ENCODE measurements at regions not wholly inside any gene's neighbourhood (a gene's known extent, or its start where the extent isn't known, plus 50 kb on each side); places are given as distances from the start of the nearest gene placed in this dataset.

DNA sequence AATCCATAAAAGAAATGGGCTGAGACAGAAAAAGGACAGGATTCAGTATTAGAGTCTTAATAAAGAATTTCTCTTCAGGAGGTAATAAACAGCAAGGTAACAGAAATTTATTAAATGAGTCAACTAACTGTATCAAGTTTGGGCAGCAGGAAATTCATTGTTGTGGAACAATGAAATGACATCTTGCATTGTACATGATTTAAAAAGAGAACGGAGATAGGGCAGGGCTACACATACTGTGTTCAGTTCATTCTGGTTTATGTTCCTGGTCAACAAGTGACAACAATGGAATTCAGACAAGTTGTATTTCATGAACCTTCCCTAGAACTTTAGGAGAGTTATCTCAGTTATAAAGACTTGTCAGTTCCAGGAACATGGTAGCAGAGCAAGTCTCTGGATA lies 961.3 kb downstream of the SOCS6 start:
- intact Hi-C loops (cut with micrococcal nuclease) = no loop called here
- ChIA-PET POLR2A (no interaction called here), CTCF (no interaction called here)
- no peak for DNase-seq
- Histone ChIP-seq H3K27me3 (ENCODE audit: control insufficient read depth in 2 of 2, insufficient read depth in 2 of 2, low read length in 2 of 2) (no peaks in the 10 kb centered on the region), H3K27ac (ENCODE audit: low read depth, low read length) (no peak overlapping the region), H3K9me3 (ENCODE audit: control insufficient read depth in 2 of 3, low read length in 3 of 3) (no peaks in the 10 kb centered on the region), H3K4me3 (ENCODE audit: low read length) (no peak overlapping the region), H3K36me3 (ENCODE audit: control insufficient read depth in 2 of 3, insufficient read depth in 3 of 3, low read length in 3 of 3) (no peaks in the 10 kb centered on the region), H3K4me1 (ENCODE audit: control insufficient read depth in 2 of 2, insufficient read depth in 2 of 2, low read length in 2 of 2) (no peaks in the 10 kb centered on the region)
- Mint-ChIP-seq H3K9me3 (no peaks in the 10 kb centered on the region), H3K27me3 (no peaks in the 10 kb centered on the region), H3K4me1 (peaks cover 0 to 2% (median 0%) of the 10 kb centered on the region in 7 donors), H3K27ac (no peak overlapping the region), H3K4me3 (no peak overlapping the region), H3K36me3 (no peaks in the 10 kb centered on the region)
- no peak for ATAC-seq

DNA sequence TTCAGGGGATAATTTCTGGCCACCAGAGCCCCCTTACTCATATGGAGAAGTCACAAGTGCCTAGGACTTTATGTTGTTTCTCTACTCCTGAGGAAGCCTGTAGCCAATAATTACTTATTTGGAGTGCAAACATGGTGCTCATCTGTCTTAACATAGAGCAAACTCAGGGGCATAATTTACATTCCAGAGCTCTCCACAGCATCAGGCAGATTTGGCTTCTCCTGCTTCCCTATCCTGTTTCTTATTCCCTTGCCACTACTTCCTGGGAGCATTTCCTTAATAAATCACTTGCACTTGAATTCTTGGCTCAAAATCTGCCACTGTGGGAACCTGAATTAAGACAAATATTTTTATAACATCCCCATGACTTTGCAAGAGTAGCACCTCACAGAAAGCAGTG lies 960.9 kb downstream of the SOCS6 start:
- Histone ChIP-seq H3K27me3 (ENCODE audit: control insufficient read depth in 2 of 2, insufficient read depth in 2 of 2, low read length in 2 of 2) (no peaks in the 10 kb centered on the region), H3K27ac (ENCODE audit: low read depth, low read length) (no peak overlapping the region), H3K4me3 (ENCODE audit: low read length) (no peak overlapping the region), H3K4me1 (ENCODE audit: control insufficient read depth in 2 of 2, insufficient read depth in 2 of 2, low read length in 2 of 2) (no peaks in the 10 kb centered on the region), H3K36me3 (ENCODE audit: control insufficient read depth in 2 of 3, insufficient read depth in 3 of 3, low read length in 3 of 3) (no peaks in the 10 kb centered on the region), H3K9me3 (ENCODE audit: control insufficient read depth in 2 of 3, low read length in 3 of 3) (no peaks in the 10 kb centered on the region)
- no peak for ATAC-seq
- Mint-ChIP-seq H3K9me3 (no peaks in the 10 kb centered on the region), H3K27me3 (no peaks in the 10 kb centered on the region), H3K4me3 (no peak overlapping the region), H3K36me3 (no peaks in the 10 kb centered on the region), H3K27ac (no peak overlapping the region), H3K4me1 (peaks cover 0 to 2% (median 0%) of the 10 kb centered on the region in 7 donors)
- DNase-seq = no peak
- intact Hi-C loops (cut with micrococcal nuclease) = no loop called here
- POLR2A ChIA-PET = no interaction called here
- CTCF ChIA-PET = no interaction called here

DNA sequence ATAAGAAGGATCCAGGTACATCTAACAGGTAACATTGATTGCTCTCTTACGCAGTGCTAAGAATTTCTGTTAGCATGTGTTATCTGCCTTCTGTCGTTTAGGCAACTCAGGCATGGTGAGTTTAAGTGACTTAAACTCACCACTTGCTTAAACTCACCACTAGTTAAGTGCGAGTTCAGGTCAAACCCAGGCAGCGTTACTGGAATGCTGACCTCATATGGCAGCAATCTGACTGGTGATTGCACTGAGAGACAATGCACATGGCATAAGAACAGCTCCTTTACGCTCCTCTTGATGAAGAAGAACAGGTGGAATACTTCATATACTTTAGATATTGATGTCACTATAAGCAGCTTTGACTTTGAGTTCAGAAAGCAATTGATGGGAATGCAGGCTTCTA lies 954.1 kb downstream of the SOCS6 start:
- POLR2A ChIA-PET = no interaction called here
- no peak overlapping the region for H3K4me3 ChIP-seq (ENCODE audit: low read length)
- DNase-seq (no peak), ATAC-seq (no peak)
- no peaks in the 10 kb centered on the region for H3K27me3 ChIP-seq (ENCODE audit: control insufficient read depth in 2 of 2, insufficient read depth in 2 of 2, low read length in 2 of 2)
- Mint-ChIP-seq H3K36me3 (no peaks in the 10 kb centered on the region), H3K27ac (no peak overlapping the region), H3K4me1 (no peaks in the 10 kb centered on the region), H3K4me3 (no peak overlapping the region), H3K27me3 (no peaks in the 10 kb centered on the region), H3K9me3 (no peaks in the 10 kb centered on the region)
- intact Hi-C loops (cut with micrococcal nuclease) = no loop called here
- no peaks in the 10 kb centered on the region for H3K4me1 ChIP-seq (ENCODE audit: control insufficient read depth in 2 of 2, insufficient read depth in 2 of 2, low read length in 2 of 2)
- no peaks in the 10 kb centered on the region for H3K9me3 ChIP-seq (ENCODE audit: control insufficient read depth in 2 of 3, low read length in 3 of 3)
- CTCF ChIA-PET = no interaction called here
- no peaks in the 10 kb centered on the region for H3K36me3 ChIP-seq (ENCODE audit: control insufficient read depth in 2 of 3, insufficient read depth in 3 of 3, low read length in 3 of 3)
- H3K27ac ChIP-seq (ENCODE audit: low read depth, low read length) = no peak overlapping the region

DNA sequence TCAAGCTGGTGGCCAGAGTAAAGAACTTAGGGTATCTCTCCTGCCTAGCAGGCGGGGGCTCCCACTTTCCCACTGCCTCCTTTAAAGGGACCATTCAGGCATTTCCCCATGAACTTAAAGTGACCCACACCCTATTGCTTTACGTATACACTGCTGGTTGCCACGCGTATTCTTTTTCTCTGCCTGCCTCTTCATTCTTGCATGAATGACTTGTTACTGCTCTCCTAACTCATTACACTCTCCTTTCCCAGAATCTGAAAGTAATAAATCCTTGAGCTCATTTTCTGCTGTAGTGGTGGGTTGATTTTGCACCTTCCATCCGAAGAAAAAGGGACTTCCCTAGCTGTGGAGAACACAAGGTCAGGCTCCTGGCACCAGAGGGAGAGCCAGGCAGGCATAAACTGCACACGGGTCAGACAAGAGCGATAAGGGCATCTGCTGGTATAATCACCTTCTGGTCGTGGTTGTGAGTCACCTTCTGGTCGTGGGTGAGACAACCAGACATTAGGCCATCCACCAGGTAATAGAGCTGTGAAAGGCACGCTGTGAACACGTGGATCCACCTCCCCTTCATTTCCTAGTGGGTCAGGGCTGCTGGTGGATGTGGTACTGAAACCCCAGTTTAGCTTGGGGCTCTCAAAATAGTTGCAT lies 950.3 kb downstream of the SOCS6 start:
- Histone ChIP-seq H3K4me3 (ENCODE audit: low read length) (no peak overlapping the region), H3K36me3 (ENCODE audit: control insufficient read depth in 2 of 3, insufficient read depth in 3 of 3, low read length in 3 of 3) (no peaks in the 10 kb centered on the region), H3K4me1 (ENCODE audit: control insufficient read depth in 2 of 2, insufficient read depth in 2 of 2, low read length in 2 of 2) (no peaks in the 10 kb centered on the region), H3K27me3 (ENCODE audit: control insufficient read depth in 2 of 2, insufficient read depth in 2 of 2, low read length in 2 of 2) (peaks cover 0 to under 1% of the 10 kb centered on the region in 2 donors), H3K9me3 (ENCODE audit: control insufficient read depth in 2 of 3, low read length in 3 of 3) (no peaks in the 10 kb centered on the region), H3K27ac (ENCODE audit: low read depth, low read length) (no peak overlapping the region)
- ChIA-PET CTCF (no interaction called here), POLR2A (no interaction called here)
- no peak overlapping the region for H3K4me3 Mint-ChIP-seq
- ATAC-seq (no peak), DNase-seq (no peak)
- intact Hi-C loops (cut with micrococcal nuclease) = no loop called here
- H3K4me1 Mint-ChIP-seq = no peaks in the 10 kb centered on the region
- H3K36me3 Mint-ChIP-seq = no peaks in the 10 kb centered on the region
- H3K27me3 Mint-ChIP-seq = no peaks in the 10 kb centered on the region
- peaks cover 0 to 2% (median 0%) of the 10 kb centered on the region in 11 donors for H3K9me3 Mint-ChIP-seq
- H3K27ac Mint-ChIP-seq = no peak overlapping the region

DNA sequence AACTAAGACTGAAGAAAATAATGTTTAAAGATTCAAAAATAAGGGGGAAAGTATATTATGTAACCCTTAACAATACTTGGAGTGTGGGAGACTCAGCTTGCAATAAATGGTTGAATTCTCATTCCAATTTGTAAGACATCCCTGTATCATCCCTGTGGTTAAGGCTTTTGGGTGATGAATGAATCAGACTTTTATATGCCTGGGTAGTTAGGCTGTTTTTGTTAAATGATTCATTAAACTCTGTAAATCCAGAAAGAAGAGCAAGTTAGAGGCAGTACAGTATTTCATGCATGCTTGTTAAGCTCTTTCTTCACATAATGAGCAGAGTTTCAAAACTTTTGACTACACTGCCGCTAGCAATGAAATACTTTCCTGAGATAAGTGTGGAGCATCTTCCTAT lies 948.8 kb downstream of the SOCS6 start:
- ChIA-PET CTCF (interaction anchor here (0.6 kb wide), 1 partner anchor 60 kb away, joined by 3 read pairs; no protein-coding TSS in a partner anchor), POLR2A (interaction anchor here (0.6 kb wide), 1 partner anchor 32 kb away, joined by 3 read pairs; no protein-coding TSS in a partner anchor)
- H3K36me3 ChIP-seq (ENCODE audit: control insufficient read depth in 2 of 3, insufficient read depth in 3 of 3, low read length in 3 of 3) = no peaks in the 10 kb centered on the region
- no peaks in the 10 kb centered on the region for H3K4me1 ChIP-seq (ENCODE audit: control insufficient read depth in 2 of 2, insufficient read depth in 2 of 2, low read length in 2 of 2)
- DNase-seq = no peak
- Mint-ChIP-seq H3K9me3 (peaks cover 0 to 2% (median 0%) of the 10 kb centered on the region in 11 donors), H3K27me3 (no peaks in the 10 kb centered on the region), H3K36me3 (no peaks in the 10 kb centered on the region), H3K27ac (no peak overlapping the region), H3K4me1 (no peaks in the 10 kb centered on the region), H3K4me3 (no peak overlapping the region)
- H3K9me3 ChIP-seq (ENCODE audit: control insufficient read depth in 2 of 3, low read length in 3 of 3) = no peaks in the 10 kb centered on the region
- H3K4me3 ChIP-seq (ENCODE audit: low read length) = no peak overlapping the region
- no peak for ATAC-seq
- no peak overlapping the region for H3K27ac ChIP-seq (ENCODE audit: low read depth, low read length)
- intact Hi-C loops (cut with micrococcal nuclease) = no loop called here
- H3K27me3 ChIP-seq (ENCODE audit: control insufficient read depth in 2 of 2, insufficient read depth in 2 of 2, low read length in 2 of 2) = peaks cover 0 to 3% of the 10 kb centered on the region in 2 donors

DNA sequence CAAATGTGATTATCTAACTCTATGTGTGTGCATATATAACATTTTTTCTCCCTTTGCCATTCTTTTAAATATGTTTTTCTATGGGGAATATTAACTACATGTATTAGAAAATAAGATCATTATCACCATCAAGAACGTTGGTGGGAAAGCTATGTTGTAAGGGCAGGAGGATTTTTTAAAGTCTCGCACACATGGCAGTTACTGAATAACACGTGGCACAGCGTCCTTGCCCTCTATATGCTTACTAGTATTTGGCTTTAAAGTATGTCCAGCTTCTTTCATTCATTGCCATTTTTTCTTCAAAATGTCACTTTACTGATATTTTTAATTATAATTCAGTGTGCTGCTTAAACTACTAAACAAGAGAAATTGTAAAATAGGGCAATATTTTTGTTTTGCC lies 944.3 kb downstream of the SOCS6 start:
- intact Hi-C loops (cut with micrococcal nuclease) = no loop called here
- Histone ChIP-seq H3K9me3 (ENCODE audit: control insufficient read depth in 2 of 3, low read length in 3 of 3) (no peaks in the 10 kb centered on the region), H3K27ac (ENCODE audit: low read depth, low read length) (no peak overlapping the region), H3K4me3 (ENCODE audit: low read length) (no peak overlapping the region), H3K36me3 (ENCODE audit: control insufficient read depth in 2 of 3, insufficient read depth in 3 of 3, low read length in 3 of 3) (no peaks in the 10 kb centered on the region), H3K4me1 (ENCODE audit: control insufficient read depth in 2 of 2, insufficient read depth in 2 of 2, low read length in 2 of 2) (no peaks in the 10 kb centered on the region), H3K27me3 (ENCODE audit: control insufficient read depth in 2 of 2, insufficient read depth in 2 of 2, low read length in 2 of 2) (peaks cover 0 to 3% of the 10 kb centered on the region in 2 donors)
- Mint-ChIP-seq H3K9me3 (peaks cover 0 to 2% (median 0%) of the 10 kb centered on the region in 11 donors), H3K36me3 (no peaks in the 10 kb centered on the region), H3K4me3 (no peak overlapping the region), H3K27me3 (no peaks in the 10 kb centered on the region), H3K4me1 (no peaks in the 10 kb centered on the region), H3K27ac (no peak overlapping the region)
- ChIA-PET CTCF (no interaction called here), POLR2A (no interaction called here)
- no peak for ATAC-seq
- DNase-seq = no peak

DNA sequence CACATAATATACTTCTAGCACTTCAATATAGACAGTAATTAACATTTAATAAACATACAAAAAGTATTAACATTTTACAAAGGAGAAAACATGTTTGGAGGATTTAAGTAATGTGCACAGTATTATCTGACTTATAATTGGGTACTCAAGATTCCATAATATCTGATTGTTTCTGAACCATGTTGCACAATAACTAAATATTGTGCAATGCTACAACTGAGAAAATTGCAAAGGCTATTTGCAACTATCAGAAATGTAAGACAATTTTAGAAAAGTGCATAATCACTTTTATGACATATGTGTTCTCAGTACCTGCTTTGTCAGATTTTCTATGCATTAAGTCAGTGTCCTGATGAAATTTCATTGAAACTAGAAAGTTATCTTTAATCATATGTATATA lies 934.6 kb downstream of the SOCS6 start:
- H3K27me3 ChIP-seq (ENCODE audit: control insufficient read depth in 2 of 2, insufficient read depth in 2 of 2, low read length in 2 of 2) = no peaks in the 10 kb centered on the region
- H3K27ac Mint-ChIP-seq = no peak overlapping the region
- H3K36me3 ChIP-seq (ENCODE audit: control insufficient read depth in 2 of 3, insufficient read depth in 3 of 3, low read length in 3 of 3) = no peaks in the 10 kb centered on the region
- H3K9me3 ChIP-seq (ENCODE audit: control insufficient read depth in 2 of 3, low read length in 3 of 3) = no peaks in the 10 kb centered on the region
- ChIA-PET POLR2A (no interaction called here), CTCF (no interaction called here)
- no peaks in the 10 kb centered on the region for H3K27me3 Mint-ChIP-seq
- H3K27ac ChIP-seq (ENCODE audit: low read depth, low read length) = no peak overlapping the region
- intact Hi-C loops (cut with micrococcal nuclease) = no loop called here
- DNase-seq = no peak
- H3K36me3 Mint-ChIP-seq = no peaks in the 10 kb centered on the region
- H3K4me3 ChIP-seq (ENCODE audit: low read length) = no peak overlapping the region
- no peaks in the 10 kb centered on the region for H3K4me1 ChIP-seq (ENCODE audit: control insufficient read depth in 2 of 2, insufficient read depth in 2 of 2, low read length in 2 of 2)
- no peak for ATAC-seq
- H3K4me3 Mint-ChIP-seq = no peak overlapping the region
- H3K9me3 Mint-ChIP-seq = peaks cover 0 to 3% (median 0%) of the 10 kb centered on the region in 11 donors
- peaks cover 0 to 3% (median 0%) of the 10 kb centered on the region in 7 donors for H3K4me1 Mint-ChIP-seq

All from naive thymus-derived CD4-positive, alpha-beta T cell (primary cell).